A549 (cell line): ENCODE measurements at regions not wholly inside any gene's neighbourhood (a gene's known extent, or its start where the extent isn't known, plus 50 kb on each side); places are given as distances from the start of the nearest gene placed in this dataset.

ENCODE experiments used
- ATAC-seq, 2 experiments: fragments of 200-7000 bp in 1 of 2; fragments of >200 bp in 1 of 2; cut with Nextera tagmentation in 1 of 2; cut with Tn5 transposase in 1 of 2; 3 replicates each; pipeline versions ENCODE4 v1.8.0 to v1.9.1; 2018 to 2020; ENCODE audit warnings: mild to moderate bottlenecking in 1 of 2, moderate library complexity in 1 of 2
- CTCF ChIA-PET: fragments of 300-600 bp; sonication (Branson Sonifier 250); formaldehyde crosslinking; extraction: SDS; loops from one replicate; lab custom pipeline; 2021; ENCODE audit warnings: antibody characterized with exemption, inconsistent platforms; lab: Yijun Ruan, JAX
- POLR2A ChIA-PET: fragments of 350-600 bp; formaldehyde crosslinking; extraction: SDS; loops from one replicate; lab custom pipeline; 2021; ENCODE audit warnings: antibody characterized with exemption, inconsistent platforms; lab: Yijun Ruan, JAX
- DNase-seq, 2 experiments: peaks; one replicate each; pipeline versions ENCODE4 v3.0.0 to v3.0.0-alpha.2; 2011 to 2016; ENCODE audit warnings: low read depth in 1 of 2, low spot score in 1 of 2
- FAIRE-seq: peaks from 2 replicates; lab custom pipeline; 2011; peaks lifted over from hg19 to GRCh38; lab: Jason Lieb, UNC
- H3K27ac ChIP-seq, 2 experiments: fragments of >200 bp; sonication (Bioruptor Twin); formaldehyde crosslinking; 3 replicates each; pipeline ENCODE4 v1.5.1; 2016 to 2017
- H3K4me1 ChIP-seq: fragments of >200 bp; sonication (Bioruptor Twin); formaldehyde crosslinking; 3 replicates; pipeline ENCODE4 v1.6.1; 2016
- H3K4me2 ChIP-seq: fragments of >200 bp; sonication (Bioruptor Twin); formaldehyde crosslinking; 3 replicates; pipeline ENCODE4 v1.6.1; 2016
- H3K4me3 ChIP-seq: fragments of >200 bp; sonication (Bioruptor Twin); formaldehyde crosslinking; 3 replicates; pipeline ENCODE4 v1.5.1; 2016
- H3K9me3 ChIP-seq: fragments of >200 bp; sonication (Bioruptor Twin); formaldehyde crosslinking; 3 replicates; pipeline ENCODE4 v1.6.1; 2016
- CBX8 ChIP-seq: fragments of 200-600 bp; sonication (generic); IDR thresholded peaks from 2 replicates; pipeline ENCODE4 v1.6.1; 2016
- CEBPB ChIP-seq, 2 experiments: fragments of >200 bp in 1 of 2; sonication (Bioruptor Twin) in 1 of 2; formaldehyde crosslinking in 1 of 2; IDR thresholded peaks; 2 replicates each; pipeline ENCODE4 v1.6.1; 2012 to 2016
- CHD2 ChIP-seq: fragments of 150-350 bp; IDR thresholded peaks from 2 replicates; pipeline ENCODE4 v1.6.1; 2014; ENCODE audit warnings: low read length; ENCODE audit not compliant: partially characterized antibody
- EHF ChIP-seq: fragments of 250-450 bp; sonication (Bioruptor Pico); IDR thresholded peaks from 2 replicates; pipeline ENCODE4 v1.5.0; 2020; ENCODE audit warnings: mild to moderate bottlenecking
- ELK1 ChIP-seq: fragments of 150-350 bp; IDR thresholded peaks from 2 replicates; pipeline ENCODE4 v1.6.1; 2014; ENCODE audit warnings: low read depth, mild to moderate bottlenecking, low read length
- EP300 ChIP-seq, 2 experiments: fragments of >200 bp; sonication (Bioruptor Twin); formaldehyde crosslinking; IDR thresholded peaks; 2 replicates in 1 of 2; 3 replicates in 1 of 2; pipeline ENCODE4 v1.6.1; 2016 to 2017
- FOSL2 ChIP-seq, 2 experiments: fragments of 450-650 bp in 1 of 2; fragments of >200 bp in 1 of 2; sonication (Bioruptor Twin) in 1 of 2; formaldehyde crosslinking; IDR thresholded peaks; 2 replicates each; pipeline versions ENCODE4 v1.5.0 to v1.6.1; 2016 to 2020; ENCODE audit warnings: mild to moderate bottlenecking in 1 of 2, moderate library complexity in 1 of 2
- HOXB13 ChIP-seq: fragments of 250-450 bp; sonication (Bioruptor Pico); IDR thresholded peaks from 2 replicates; pipeline ENCODE4 v1.5.0; 2020; ENCODE audit warnings: low read depth, mild to moderate bottlenecking, moderate library complexity
- KDM1A ChIP-seq: fragments of 200-600 bp; sonication (generic); IDR thresholded peaks from 2 replicates; pipeline ENCODE4 v1.6.1; 2016; ENCODE audit warnings: low read depth, mild to moderate bottlenecking
- MAFK ChIP-seq: fragments of 450-650 bp; IDR thresholded peaks from 2 replicates; pipeline ENCODE4 v1.6.1; 2014; ENCODE audit not compliant: partially characterized antibody
- NPAS2 ChIP-seq: fragments of 250-450 bp; sonication (Bioruptor Pico); IDR thresholded peaks from 2 replicates; pipeline ENCODE4 v1.8.0; 2022; ENCODE audit warnings: mild to moderate bottlenecking, moderate library complexity, borderline replicate concordance
- SREBF2 ChIP-seq: fragments of 450-650 bp; IDR thresholded peaks from 2 replicates; pipeline ENCODE4 v1.6.1; 2014; ENCODE audit warnings: mild to moderate bottlenecking, moderate library complexity
- TP53 ChIP-seq: fragments of 250-450 bp; sonication (Bioruptor Pico); IDR thresholded peaks from 2 replicates; pipeline ENCODE4 v1.5.0; 2021; ENCODE audit warnings: mild to moderate bottlenecking, moderate library complexity
- ZFP36 ChIP-seq: fragments of 450-650 bp; IDR thresholded peaks from 2 replicates; pipeline ENCODE4 v1.6.1; 2014; ENCODE audit warnings: borderline replicate concordance; ENCODE audit not compliant: partially characterized antibody
- ZNF302 ChIP-seq: fragments of 250-450 bp; sonication (Bioruptor Pico); IDR thresholded peaks from 2 replicates; pipeline ENCODE4 v1.9.0; 2021; ENCODE audit warnings: inconsistent platforms, mild to moderate bottlenecking, moderate library complexity
- WGBS: methylation state at CpG from one replicate; pipeline ENCODE4 v1.1.6; 2017; ENCODE audit errors: missing lambda C conversion rate; 5-methylcytosine and 5-hydroxymethylcytosine counted together
- TF ChIP-seq, protein P1 (sequence below): fragments of 250-450 bp; sonication (Bioruptor Pico); IDR thresholded peaks from 2 replicates; pipeline ENCODE4 v1.5.0; 2021; ENCODE audit warnings: mild to moderate bottlenecking, moderate library complexity, borderline replicate concordance
- TF ChIP-seq, protein P2 (sequence below): IDR thresholded peaks from 2 replicates; pipeline ENCODE4 v1.6.1; 2012

DNA sequence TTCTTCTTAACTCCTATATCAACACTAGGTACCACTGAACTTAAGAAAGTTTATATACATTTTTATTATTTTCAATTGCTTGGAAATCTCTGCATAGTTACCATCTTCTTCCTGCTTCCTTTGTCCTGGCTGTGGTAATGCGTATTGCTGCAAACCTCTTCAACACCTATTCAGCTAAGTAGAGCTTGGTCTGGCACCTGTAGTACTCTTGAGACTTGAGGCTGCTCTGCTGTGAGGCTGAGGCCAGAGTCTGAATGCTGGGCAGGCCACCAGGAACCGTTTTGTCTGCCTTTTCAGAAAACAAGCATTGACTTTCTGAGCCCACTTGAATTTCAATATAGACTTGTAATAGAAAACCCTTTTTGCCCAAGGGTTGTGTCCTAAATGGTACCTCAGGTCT is 52.0 kb upstream of the RGS2 start:
- ChIA-PET CTCF (no interaction called here), POLR2A (no interaction called here)
- ATAC-seq (no peak), FAIRE-seq (no peak), DNase-seq (no peak)
- WGBS = 48% methylated on average over 2 of the region's 2 CpGs
- Histone ChIP-seq H3K4me2 (no peak overlapping the region), H3K4me1 (no peaks in the 10 kb centered on the region), H3K27ac (no peak overlapping the region), H3K4me3 (no peak overlapping the region), H3K9me3 (no peaks in the 10 kb centered on the region)
- TF ChIP-seq, protein P1, sequence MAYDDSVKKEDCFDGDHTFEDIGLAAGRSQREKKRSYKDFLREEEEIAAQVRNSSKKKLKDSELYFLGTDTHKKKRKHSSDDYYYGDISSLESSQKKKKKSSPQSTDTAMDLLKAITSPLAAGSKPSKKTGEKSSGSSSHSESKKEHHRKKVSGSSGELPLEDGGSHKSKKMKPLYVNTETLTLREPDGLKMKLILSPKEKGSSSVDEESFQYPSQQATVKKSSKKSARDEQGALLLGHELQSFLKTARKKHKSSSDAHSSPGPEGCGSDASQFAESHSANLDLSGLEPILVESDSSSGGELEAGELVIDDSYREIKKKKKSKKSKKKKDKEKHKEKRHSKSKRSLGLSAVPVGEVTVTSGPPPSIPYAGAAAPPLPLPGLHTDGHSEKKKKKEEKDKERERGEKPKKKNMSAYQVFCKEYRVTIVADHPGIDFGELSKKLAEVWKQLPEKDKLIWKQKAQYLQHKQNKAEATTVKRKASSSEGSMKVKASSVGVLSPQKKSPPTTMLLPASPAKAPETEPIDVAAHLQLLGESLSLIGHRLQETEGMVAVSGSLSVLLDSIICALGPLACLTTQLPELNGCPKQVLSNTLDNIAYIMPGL (CRISPR knock-in tag) = no peak
- TF ChIP-seq HOXB13 = no peak
- TF ChIP-seq SREBF2 = no peak
- TF ChIP-seq CEBPB (IDR thresholded peaks at IDR 0.05) = no peak
- TF ChIP-seq ELK1 = no peak

GRCh38 chr1:192758492-192758891 is 50.3 kb upstream of the RGS2 start:
- DNase-seq = no peak
- no peak for FAIRE-seq

More at GRCh38 chr1:192758492-192758891, 50.3 kb upstream of the RGS2 start:
- ATAC-seq = no peak
- no peaks in the 10 kb centered on the region for H3K4me1 ChIP-seq
- no peak overlapping the region for H3K27ac ChIP-seq
- H3K4me2 ChIP-seq = no peak overlapping the region
- ChIA-PET CTCF (no interaction called here), POLR2A (no interaction called here)
- TF ChIP-seq NPAS2 (CRISPR knock-in tag) (no peak), EP300 (IDR thresholded peaks at IDR 0.05) (no peak), ZNF302 (CRISPR knock-in tag) (no peak), TP53 (no peak), FOSL2 (IDR thresholded peaks at IDR 0.05) (no peak), FOSL2 (CRISPR knock-in tag; IDR thresholded peaks at IDR 0.05) (no peak), CHD2 (no peak), MAFK (no peak), CBX8 (no peak), KDM1A (no peak), ZFP36 (no peak), HOXB13 (no peak), EHF (no peak)
- TF ChIP-seq, protein P2, sequence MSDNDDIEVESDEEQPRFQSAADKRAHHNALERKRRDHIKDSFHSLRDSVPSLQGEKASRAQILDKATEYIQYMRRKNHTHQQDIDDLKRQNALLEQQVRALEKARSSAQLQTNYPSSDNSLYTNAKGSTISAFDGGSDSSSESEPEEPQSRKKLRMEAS = no peak
- no peaks in the 10 kb centered on the region for H3K9me3 ChIP-seq
- 57% methylated on average over 1 of the region's 1 CpG for WGBS
- no peak overlapping the region for H3K4me3 ChIP-seq
